ENCODE measurements at regions not wholly inside any gene's neighbourhood (a gene's known extent, or its start where the extent isn't known, plus 50 kb on each side); places are given as distances from the start of the nearest gene placed in this dataset.

- DNase-seq (ENCODE audit: low read depth) = no peak
These were observed 98.4 kb downstream of the ZFP36L2 start for GRCh38 chr2:43127941-43128558.

- peak; percentile 82 for DNase-seq (ENCODE audit: low read depth)
These were observed 99.0 kb downstream of the ZFP36L2 start for GRCh38 chr2:43127208-43127940.

GRCh38 chr2:43126817-43127207, 99.6 kb downstream of the ZFP36L2 start:
- DNase-seq (ENCODE audit: low read depth) = no peak

GRCh38 chr2:43125090-43125998, 101.1 kb downstream of the ZFP36L2 start:
- no peak for DNase-seq (ENCODE audit: low read depth)

DNA sequence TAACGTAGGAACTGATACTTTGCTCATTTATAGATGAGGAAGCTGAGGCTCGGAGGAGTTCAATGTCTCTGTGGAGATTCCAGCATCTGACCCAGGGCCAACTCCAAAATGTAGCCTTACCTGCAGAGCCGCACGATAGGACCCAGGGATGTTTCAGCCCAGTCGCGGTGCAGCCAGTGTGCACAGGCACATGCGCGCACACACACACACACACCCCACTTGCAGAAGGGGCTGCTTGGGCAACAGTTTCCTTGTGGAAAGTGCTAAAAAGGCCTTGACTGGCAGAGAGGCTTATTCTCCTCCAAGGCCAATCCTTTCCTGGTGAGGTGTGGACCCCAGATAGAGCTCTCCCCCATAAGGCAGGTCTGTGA, 101.7 kb downstream of the ZFP36L2 start:
- DNase-seq (ENCODE audit: low read depth) = no peak

GRCh38 chr2:43123981-43124686, 102.3 kb downstream of the ZFP36L2 start:
- no peak for DNase-seq (ENCODE audit: low read depth)

- no peak for DNase-seq (ENCODE audit: low read depth)
These were observed 102.9 kb downstream of the ZFP36L2 start for GRCh38 chr2:43123486-43123885.

- no peak for DNase-seq (ENCODE audit: low read depth)
These were observed 103.4 kb downstream of the ZFP36L2 start for GRCh38 chr2:43123028-43123427.

- no peak for DNase-seq (ENCODE audit: low read depth)
These were observed 104.7 kb downstream of the ZFP36L2 start for GRCh38 chr2:43121580-43122314.

DNA sequence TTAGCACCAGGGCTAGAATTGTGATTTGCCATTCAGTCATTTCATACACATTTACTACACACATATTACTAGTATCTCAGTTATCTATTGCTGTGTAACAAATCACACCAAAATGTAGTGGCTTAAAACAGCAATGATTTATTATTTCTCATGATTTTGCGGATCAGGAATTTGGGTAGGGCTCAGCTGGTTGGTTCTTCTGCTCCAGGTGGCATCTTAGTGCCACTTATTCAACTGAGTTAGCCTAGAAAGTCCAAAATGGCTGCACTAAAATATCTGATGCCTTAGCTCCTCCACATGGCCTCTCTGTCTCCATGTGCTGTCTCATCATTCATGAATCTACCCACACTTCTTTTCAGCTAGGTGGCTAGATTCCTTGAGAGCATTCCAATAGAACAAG, 107.1 kb downstream of the ZFP36L2 start:
- DNase-seq (ENCODE audit: low read depth) = no peak

DNA sequence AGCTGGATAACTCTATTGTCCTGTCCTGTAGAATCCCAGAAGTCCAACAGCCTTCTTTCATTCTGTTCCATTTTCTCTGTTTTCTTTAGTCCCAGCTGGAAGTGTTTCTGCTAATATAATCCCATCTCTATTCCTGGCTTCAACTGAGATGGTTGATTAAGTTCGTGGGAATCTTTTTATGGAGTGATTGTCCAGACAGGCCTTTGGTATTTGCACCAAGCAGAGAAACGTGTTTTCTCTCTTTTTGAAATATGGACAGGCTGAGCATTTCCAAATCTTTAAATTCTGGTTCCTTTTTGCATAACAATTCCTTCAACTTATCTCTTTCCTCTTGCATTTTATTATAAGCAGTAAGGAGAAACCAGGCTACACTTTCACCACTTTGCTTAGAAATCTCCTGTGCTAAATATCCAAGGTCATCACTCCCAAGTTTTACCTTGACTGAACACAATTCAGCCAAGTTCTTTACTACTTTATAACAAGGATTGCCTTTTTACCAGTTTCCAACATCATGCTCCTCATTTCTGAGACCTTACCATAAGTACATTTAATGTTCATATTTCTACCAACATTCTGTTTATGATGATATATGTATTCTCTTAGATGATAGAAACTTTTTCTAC, 108.8 kb downstream of the ZFP36L2 start:
- no peak for DNase-seq (ENCODE audit: low read depth)

- no peak for DNase-seq (ENCODE audit: low read depth)
These were observed 109.4 kb downstream of the ZFP36L2 start for GRCh38 chr2:43116988-43117387.

DNA sequence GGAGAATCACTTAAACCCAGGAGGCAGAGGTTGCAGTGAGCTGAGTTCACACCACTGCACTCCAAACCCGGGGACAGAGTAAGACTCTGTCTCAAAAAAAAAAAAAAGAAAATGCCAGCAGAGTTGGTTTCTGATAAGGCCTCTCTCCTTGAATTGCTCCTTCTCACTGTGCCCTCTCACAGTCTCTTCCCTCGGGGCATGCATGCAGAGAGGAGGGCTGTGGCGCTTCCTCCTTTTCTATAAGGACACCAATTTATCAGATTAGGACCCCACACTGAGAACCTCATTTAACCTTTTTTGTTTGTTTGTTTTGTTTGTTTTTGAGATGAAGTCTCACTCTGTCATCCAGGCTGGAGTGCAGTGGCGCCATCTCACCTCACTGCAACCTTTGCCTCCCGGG, 110.5 kb downstream of the ZFP36L2 start:
- DNase-seq (ENCODE audit: low read depth) = no peak

GRCh38 chr2:43114210-43114609, 112.2 kb downstream of the ZFP36L2 start:
- no peak for DNase-seq (ENCODE audit: low read depth)

- no peak for DNase-seq (ENCODE audit: low read depth)
These were observed 114.4 kb downstream of the ZFP36L2 start for GRCh38 chr2:43111788-43112554.

- no peak for DNase-seq (ENCODE audit: low read depth)
These were observed 115.9 kb downstream of the ZFP36L2 start for GRCh38 chr2:43110442-43110871.

DNA sequence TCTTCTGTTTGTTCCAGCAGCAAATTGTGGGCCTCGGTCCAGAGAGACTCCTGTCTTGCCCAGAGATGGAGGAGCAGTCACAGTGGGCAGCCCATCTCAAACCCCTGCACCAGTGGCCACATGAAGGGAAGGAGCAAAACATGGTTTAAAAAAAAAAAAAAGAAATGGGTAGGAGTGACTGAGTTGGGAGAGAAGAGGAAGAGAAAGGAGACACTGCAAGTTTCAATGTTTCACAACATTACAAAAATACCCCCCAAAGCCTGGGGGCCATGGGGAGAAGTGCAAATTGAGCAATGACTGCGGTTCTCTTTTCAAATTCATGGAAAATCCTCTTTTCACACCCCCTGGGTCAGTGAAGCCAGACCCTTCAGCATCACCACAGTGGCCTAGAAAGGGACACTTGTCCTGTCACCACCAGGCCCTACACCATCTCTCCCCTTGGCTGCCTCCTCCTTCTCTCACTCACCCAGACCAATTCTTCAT, 117.1 kb downstream of the ZFP36L2 start:
- no peak for DNase-seq (ENCODE audit: low read depth)

GRCh38 chr2:43107679-43108078, 118.7 kb downstream of the ZFP36L2 start:
- no peak for DNase-seq (ENCODE audit: low read depth)

- no peak for DNase-seq (ENCODE audit: low read depth)
These were observed 119.6 kb downstream of the ZFP36L2 start for GRCh38 chr2:43106559-43107527.

Data from T follicular helper cell (primary cell).